Lower leg skin (tissue), 4 donors: ENCODE measurements at regions not wholly inside any gene's neighbourhood (a gene's known extent, or its start where the extent isn't known, plus 50 kb on each side); places are given as distances from the start of the nearest gene placed in this dataset.

Experiments used
- DNase-seq, 2 donors: peaks; one replicate each; pipeline ENCODE4 v3.0.0-alpha.2; 2019; ENCODE audit warnings: low spot score in 2 of 2
- H3K4me3 ChIP-seq: fragments of 200-600 bp; sonication (generic); 2 replicates; pipeline ENCODE4 v1.5.1; 2017; ENCODE audit warnings: mild to moderate bottlenecking, low read depth; ENCODE audit not compliant: poor library complexity, severe bottlenecking
- POLR2A ChIP-seq, 2 donors: fragments of 450-650 bp; IDR thresholded peaks; one replicate each; pipeline ENCODE4 v1.6.1; 2016 to 2017; ENCODE audit warnings: antibody characterized with exemption in 2 of 2, mild to moderate bottlenecking in 1 of 2, moderate library complexity in 1 of 2
- WGBS, 2 donors: methylation state at CpG; one replicate each; pipeline ENCODE4 v1.1.5; 2018; 5-methylcytosine and 5-hydroxymethylcytosine counted together
- intact Hi-C: fragments of 100-400 bp; cut with DNase I; formaldehyde crosslinking; loops from one replicate; pipeline ENCODE4 v1.15.0; 2023; ENCODE audit warnings: low total_unique reads
- TF ChIP-seq, protein P1 (sequence below), 3 donors: fragments of 450-650 bp; IDR thresholded peaks; one replicate each; pipeline ENCODE4 v1.5.1; 2016; ENCODE audit warnings: antibody characterized with exemption in 3 of 3, mild to moderate bottlenecking in 3 of 3, moderate library complexity in 2 of 3

- 55 to 60% methylated on average over 4 of the region's 4 CpGs for WGBS, 2 donors
- H3K4me3 ChIP-seq, result no peak overlapping the region
- no peak for TF ChIP-seq POLR2A (IDR thresholded peaks at IDR 0.05)
- TF ChIP-seq, protein P1, sequence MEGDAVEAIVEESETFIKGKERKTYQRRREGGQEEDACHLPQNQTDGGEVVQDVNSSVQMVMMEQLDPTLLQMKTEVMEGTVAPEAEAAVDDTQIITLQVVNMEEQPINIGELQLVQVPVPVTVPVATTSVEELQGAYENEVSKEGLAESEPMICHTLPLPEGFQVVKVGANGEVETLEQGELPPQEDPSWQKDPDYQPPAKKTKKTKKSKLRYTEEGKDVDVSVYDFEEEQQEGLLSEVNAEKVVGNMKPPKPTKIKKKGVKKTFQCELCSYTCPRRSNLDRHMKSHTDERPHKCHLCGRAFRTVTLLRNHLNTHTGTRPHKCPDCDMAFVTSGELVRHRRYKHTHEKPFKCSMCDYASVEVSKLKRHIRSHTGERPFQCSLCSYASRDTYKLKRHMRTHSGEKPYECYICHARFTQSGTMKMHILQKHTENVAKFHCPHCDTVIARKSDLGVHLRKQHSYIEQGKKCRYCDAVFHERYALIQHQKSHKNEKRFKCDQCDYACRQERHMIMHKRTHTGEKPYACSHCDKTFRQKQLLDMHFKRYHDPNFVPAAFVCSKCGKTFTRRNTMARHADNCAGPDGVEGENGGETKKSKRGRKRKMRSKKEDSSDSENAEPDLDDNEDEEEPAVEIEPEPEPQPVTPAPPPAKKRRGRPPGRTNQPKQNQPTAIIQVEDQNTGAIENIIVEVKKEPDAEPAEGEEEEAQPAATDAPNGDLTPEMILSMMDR (IDR thresholded peaks at IDR 0.05), result no peak
- intact Hi-C loops, result no loop called here
- DNase-seq, result no peak
Observed at GRCh38 chr18:38257661-38258060, 692.1 kb upstream of the CELF4 start.

DNA sequence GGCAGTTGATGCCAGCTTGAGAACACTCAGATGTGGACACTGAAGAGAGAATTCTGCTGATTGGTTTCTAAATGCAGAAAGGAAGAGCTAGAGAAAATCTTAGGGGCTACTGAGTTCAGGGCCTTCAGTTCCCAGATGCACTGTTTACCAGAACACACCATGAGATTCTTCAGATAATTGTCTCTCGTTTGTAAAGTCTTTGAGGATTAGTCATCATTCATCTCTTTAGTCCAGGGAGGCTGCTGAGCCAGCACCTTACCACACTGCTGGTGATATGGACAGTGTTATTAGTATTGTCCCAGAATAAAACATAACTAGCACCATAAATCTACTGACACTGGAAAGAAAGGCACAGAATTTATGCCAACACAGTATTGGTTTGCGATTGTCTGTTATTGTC, 690.8 kb upstream of the CELF4 start:
- WGBS, 2 donors, result 46 to 48% methylated on average over 2 of the region's 2 CpGs
- no peak for DNase-seq
- no peak overlapping the region for H3K4me3 ChIP-seq
- intact Hi-C loops, result no loop called here
- TF ChIP-seq POLR2A (IDR thresholded peaks at IDR 0.05), result no peak
- TF ChIP-seq, protein P1 (IDR thresholded peaks at IDR 0.05), result no peak

DNA sequence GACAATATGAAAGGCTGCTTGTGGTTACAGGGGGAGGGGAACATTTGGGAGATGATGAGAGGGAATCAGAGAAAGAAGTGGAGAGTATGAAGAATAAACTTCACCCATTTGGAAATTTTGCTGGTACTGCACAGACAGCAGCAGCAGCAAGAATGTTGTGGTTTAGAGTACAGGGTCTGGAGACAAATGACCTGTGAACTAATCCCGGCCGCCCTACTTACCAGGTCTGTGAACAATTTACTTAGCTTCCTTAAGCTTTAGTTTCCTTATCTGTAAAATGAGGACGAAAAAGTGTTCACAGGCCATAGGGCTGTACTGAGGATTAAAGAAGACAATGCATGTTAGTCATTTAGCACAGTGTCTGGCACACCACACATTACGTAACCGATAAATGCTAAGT, 685.4 kb upstream of the CELF4 start:
- H3K4me3 ChIP-seq, result no peak overlapping the region
- DNase-seq, result no peak
- intact Hi-C loops, result no loop called here
- 80 to 82% methylated on average over 5 of the region's 5 CpGs for WGBS, 2 donors
- TF ChIP-seq POLR2A (IDR thresholded peaks at IDR 0.05), result no peak
- TF ChIP-seq, protein P1 (IDR thresholded peaks at IDR 0.05), result no peak

- TF ChIP-seq, protein P1 (IDR thresholded peaks at IDR 0.05), result no peak
- TF ChIP-seq POLR2A (IDR thresholded peaks at IDR 0.05), result no peak
- no peak overlapping the region for H3K4me3 ChIP-seq
- 67 to 68% methylated on average over 3 of the region's 3 CpGs for WGBS, 2 donors
- intact Hi-C loops, result no loop called here
- DNase-seq, result no peak
Observed at GRCh38 chr18:38244480-38244879, 678.9 kb upstream of the CELF4 start.

DNA sequence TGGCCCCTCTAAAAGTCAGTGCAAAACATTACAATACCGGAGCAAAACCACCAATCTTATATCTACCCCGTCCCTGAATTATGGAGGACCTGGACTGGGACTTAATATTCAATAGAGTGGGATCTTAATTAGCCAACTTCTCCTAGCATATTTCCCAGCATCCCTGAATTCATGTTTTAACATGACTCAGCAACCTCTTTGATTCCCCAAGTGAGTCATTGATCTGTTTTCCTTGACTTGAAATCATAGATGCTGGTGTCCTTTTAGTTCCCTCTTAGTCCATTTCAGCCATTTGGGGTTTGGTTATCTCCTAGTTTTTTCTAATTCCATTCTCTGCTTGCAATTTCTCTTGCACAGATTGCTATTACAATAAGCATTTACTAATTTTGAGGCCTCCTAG, 677.7 kb upstream of the CELF4 start:
- intact Hi-C loops, result no loop called here
- TF ChIP-seq POLR2A (IDR thresholded peaks at IDR 0.05), result no peak
- TF ChIP-seq, protein P1 (IDR thresholded peaks at IDR 0.05), result no peak
- no peak overlapping the region for H3K4me3 ChIP-seq
- WGBS, 2 donors, result 85 to 97% methylated on average over 2 of the region's 2 CpGs
- DNase-seq, result no peak

GRCh38 chr18:38241736-38242135, 676.1 kb upstream of the CELF4 start:
- no peak overlapping the region for H3K4me3 ChIP-seq
- intact Hi-C loops, result no loop called here
- WGBS, 2 donors, result 41 to 56% methylated on average over 2 of the region's 2 CpGs
- no peak for DNase-seq
- TF ChIP-seq POLR2A (IDR thresholded peaks at IDR 0.05), result no peak
- TF ChIP-seq, protein P1 (IDR thresholded peaks at IDR 0.05), result no peak
